T-helper 17 cell (primary cell): ENCODE measurements at regions not wholly inside any gene's neighbourhood (a gene's known extent, or its start where the extent isn't known, plus 50 kb on each side); places are given as distances from the start of the nearest gene placed in this dataset.

Experiments used
- ATAC-seq: fragments of 150-1000 bp; cut with Tn5 transposase; 2 replicates; pipeline ENCODE4 v1.10.0; 2021; ENCODE audit warnings: mild to moderate bottlenecking, moderate library complexity
- DNase-seq, 3 donors: peaks; one replicate each; pipeline versions ENCODE4 v3.0.0 to v3.0.0-alpha.2; 2020 to 2021
- H3K9me3 ChIP-seq: one replicate; pipeline ENCODE4 v1.7.0; 2013; ENCODE audit warnings: low read length, mild to moderate bottlenecking; ENCODE audit not compliant: control insufficient read depth, poor library complexity, severe bottlenecking
- H3K27ac Mint-ChIP-seq: one replicate; pipeline ENCODE4 v1.8.0; 2022; ENCODE audit warnings: mild to moderate bottlenecking, moderate library complexity, mixed read lengths
- H3K27me3 Mint-ChIP-seq: one replicate; pipeline ENCODE4 v1.8.0; 2022; ENCODE audit warnings: mixed read lengths
- H3K36me3 Mint-ChIP-seq: one replicate; pipeline ENCODE4 v1.8.0; 2022; ENCODE audit warnings: low read depth, mixed read lengths
- H3K4me1 Mint-ChIP-seq: one replicate; pipeline ENCODE4 v1.8.0; 2022; ENCODE audit warnings: mild to moderate bottlenecking, mixed read lengths
- H3K4me3 Mint-ChIP-seq: one replicate; pipeline ENCODE4 v1.8.0; 2022; ENCODE audit warnings: mild to moderate bottlenecking, moderate library complexity, mixed read lengths

- no peak overlapping the region for H3K27ac Mint-ChIP-seq
- H3K4me1 Mint-ChIP-seq, result peaks cover 2% of the 10 kb centered on the region
- no peaks in the 10 kb centered on the region for H3K36me3 Mint-ChIP-seq
- H3K27me3 Mint-ChIP-seq, result peaks cover 11% of the 10 kb centered on the region
- ATAC-seq (no peak), DNase-seq (no peak)
- no peak overlapping the region for H3K4me3 Mint-ChIP-seq
- no peaks in the 10 kb centered on the region for H3K9me3 ChIP-seq
Observed at GRCh38 chr5:39721394-39721793, 296.6 kb upstream of the DAB2 start.

- Mint-ChIP-seq H3K4me1 (peaks cover 5% of the 10 kb centered on the region), H3K27ac (no peak overlapping the region), H3K36me3 (no peaks in the 10 kb centered on the region), H3K4me3 (no peak overlapping the region), H3K27me3 (peaks cover 11% of the 10 kb centered on the region)
- no peaks in the 10 kb centered on the region for H3K9me3 ChIP-seq
- DNase-seq (no peak), ATAC-seq (no peak)
Observed at GRCh38 chr5:39720136-39720535, 295.4 kb upstream of the DAB2 start.

- Mint-ChIP-seq H3K36me3 (no peaks in the 10 kb centered on the region), H3K4me3 (no peak overlapping the region), H3K4me1 (peaks cover 3% of the 10 kb centered on the region), H3K27ac (no peak overlapping the region), H3K27me3 (peaks cover 11% of the 10 kb centered on the region)
- H3K9me3 ChIP-seq, result no peaks in the 10 kb centered on the region
- ATAC-seq (no peak), DNase-seq (no peak)
Observed at GRCh38 chr5:39717176-39717897, 292.6 kb upstream of the DAB2 start.

GRCh38 chr5:39716532-39717028 is 291.8 kb upstream of the DAB2 start:
- peak; percentile 55 for ATAC-seq
- H3K4me1 Mint-ChIP-seq, result peaks cover 3% of the 10 kb centered on the region
- no peak for DNase-seq
- H3K4me3 Mint-ChIP-seq, result no peak overlapping the region
- no peaks in the 10 kb centered on the region for H3K9me3 ChIP-seq
- no peak overlapping the region for H3K27ac Mint-ChIP-seq
- peaks cover 11% of the 10 kb centered on the region for H3K27me3 Mint-ChIP-seq
- H3K36me3 Mint-ChIP-seq, result no peaks in the 10 kb centered on the region

- Mint-ChIP-seq H3K4me3 (no peak overlapping the region), H3K27me3 (peaks cover 10% of the 10 kb centered on the region), H3K4me1 (peaks cover 3% of the 10 kb centered on the region), H3K27ac (no peak overlapping the region), H3K36me3 (no peaks in the 10 kb centered on the region)
- H3K9me3 ChIP-seq, result no peaks in the 10 kb centered on the region
- ATAC-seq, result peak; percentile 50
- peak in 1 of 3 donors; percentile 9 for DNase-seq
Observed at GRCh38 chr5:39714036-39714698, 289.4 kb upstream of the DAB2 start.

- Mint-ChIP-seq H3K27me3 (peaks cover 14% of the 10 kb centered on the region), H3K4me1 (peaks cover 3% of the 10 kb centered on the region), H3K27ac (no peak overlapping the region), H3K4me3 (no peak overlapping the region), H3K36me3 (no peaks in the 10 kb centered on the region)
- DNase-seq (no peak), ATAC-seq (no peak)
- H3K9me3 ChIP-seq, result no peaks in the 10 kb centered on the region
Observed at GRCh38 chr5:39713250-39713916, 288.6 kb upstream of the DAB2 start.

GRCh38 chr5:39712316-39713249 is 287.8 kb upstream of the DAB2 start:
- H3K4me1 Mint-ChIP-seq, result peaks cover 3% of the 10 kb centered on the region
- H3K27me3 Mint-ChIP-seq, result peaks cover 18% of the 10 kb centered on the region
- H3K4me3 Mint-ChIP-seq, result peak overlapping the region; percentile 12
- no peak for DNase-seq
- no peaks in the 10 kb centered on the region for H3K36me3 Mint-ChIP-seq
- no peak for ATAC-seq
- no peaks in the 10 kb centered on the region for H3K9me3 ChIP-seq
- H3K27ac Mint-ChIP-seq, result peak overlapping the region; percentile 57

- DNase-seq, result no peak
- ATAC-seq, result no peak
- Mint-ChIP-seq H3K4me3 (no peak overlapping the region), H3K27ac (no peak overlapping the region), H3K27me3 (peaks cover 24% of the 10 kb centered on the region), H3K4me1 (peaks cover 3% of the 10 kb centered on the region), H3K36me3 (no peaks in the 10 kb centered on the region)
- no peaks in the 10 kb centered on the region for H3K9me3 ChIP-seq
Observed at GRCh38 chr5:39711821-39712220, 287.0 kb upstream of the DAB2 start.

GRCh38 chr5:39709032-39709431 is 284.3 kb upstream of the DAB2 start:
- Mint-ChIP-seq H3K4me3 (no peak overlapping the region), H3K27ac (no peak overlapping the region), H3K36me3 (no peaks in the 10 kb centered on the region), H3K27me3 (peaks cover 38% of the 10 kb centered on the region), H3K4me1 (no peaks in the 10 kb centered on the region)
- H3K9me3 ChIP-seq, result no peaks in the 10 kb centered on the region
- no peak for ATAC-seq
- no peak for DNase-seq

GRCh38 chr5:39702928-39703327 is 278.1 kb upstream of the DAB2 start:
- no peak overlapping the region for H3K4me3 Mint-ChIP-seq
- no peaks in the 10 kb centered on the region for H3K36me3 Mint-ChIP-seq
- no peaks in the 10 kb centered on the region for H3K4me1 Mint-ChIP-seq
- no peak overlapping the region for H3K27ac Mint-ChIP-seq
- peaks cover 24% of the 10 kb centered on the region for H3K27me3 Mint-ChIP-seq
- ATAC-seq (no peak), DNase-seq (no peak)
- H3K9me3 ChIP-seq, result no peaks in the 10 kb centered on the region

- Mint-ChIP-seq H3K4me3 (no peak overlapping the region), H3K4me1 (no peaks in the 10 kb centered on the region), H3K27me3 (peaks cover 9% of the 10 kb centered on the region), H3K36me3 (no peaks in the 10 kb centered on the region), H3K27ac (no peak overlapping the region)
- DNase-seq (no peak), ATAC-seq (no peak)
- H3K9me3 ChIP-seq, result no peaks in the 10 kb centered on the region
Observed at GRCh38 chr5:39700523-39700922, 275.7 kb upstream of the DAB2 start.

- Mint-ChIP-seq H3K4me3 (no peak overlapping the region), H3K4me1 (peaks cover 2% of the 10 kb centered on the region), H3K27me3 (peaks cover 10% of the 10 kb centered on the region), H3K36me3 (no peaks in the 10 kb centered on the region), H3K27ac (no peak overlapping the region)
- DNase-seq (no peak), ATAC-seq (no peak)
- H3K9me3 ChIP-seq, result no peaks in the 10 kb centered on the region
Observed at GRCh38 chr5:39698838-39699560, 274.2 kb upstream of the DAB2 start.
